ENCODE measurements at regions not wholly inside any gene's neighbourhood (a gene's known extent, or its start where the extent isn't known, plus 50 kb on each side); places are given as distances from the start of the nearest gene placed in this dataset.

DNA sequence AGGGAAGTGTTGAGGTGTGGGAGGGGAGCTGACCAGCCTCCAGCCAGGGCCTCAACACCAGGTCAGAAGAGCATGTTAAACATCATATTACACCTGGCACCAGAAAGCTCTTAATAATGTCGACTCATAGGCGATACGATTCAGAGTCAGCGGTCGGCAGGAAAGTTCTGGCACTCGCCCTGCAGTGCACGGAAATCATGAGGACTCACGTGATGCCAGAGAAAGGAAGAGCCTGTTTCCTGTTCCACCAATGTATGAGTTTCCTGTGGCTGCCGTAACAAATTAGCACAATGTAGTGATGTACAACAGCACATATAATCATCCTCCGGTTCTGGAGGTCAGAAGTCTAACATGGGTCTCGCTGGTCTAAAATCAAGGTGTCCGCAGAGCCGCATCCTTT, 198.8 kb downstream of the BARX2 start:
- TF ChIP-seq, protein P1, sequence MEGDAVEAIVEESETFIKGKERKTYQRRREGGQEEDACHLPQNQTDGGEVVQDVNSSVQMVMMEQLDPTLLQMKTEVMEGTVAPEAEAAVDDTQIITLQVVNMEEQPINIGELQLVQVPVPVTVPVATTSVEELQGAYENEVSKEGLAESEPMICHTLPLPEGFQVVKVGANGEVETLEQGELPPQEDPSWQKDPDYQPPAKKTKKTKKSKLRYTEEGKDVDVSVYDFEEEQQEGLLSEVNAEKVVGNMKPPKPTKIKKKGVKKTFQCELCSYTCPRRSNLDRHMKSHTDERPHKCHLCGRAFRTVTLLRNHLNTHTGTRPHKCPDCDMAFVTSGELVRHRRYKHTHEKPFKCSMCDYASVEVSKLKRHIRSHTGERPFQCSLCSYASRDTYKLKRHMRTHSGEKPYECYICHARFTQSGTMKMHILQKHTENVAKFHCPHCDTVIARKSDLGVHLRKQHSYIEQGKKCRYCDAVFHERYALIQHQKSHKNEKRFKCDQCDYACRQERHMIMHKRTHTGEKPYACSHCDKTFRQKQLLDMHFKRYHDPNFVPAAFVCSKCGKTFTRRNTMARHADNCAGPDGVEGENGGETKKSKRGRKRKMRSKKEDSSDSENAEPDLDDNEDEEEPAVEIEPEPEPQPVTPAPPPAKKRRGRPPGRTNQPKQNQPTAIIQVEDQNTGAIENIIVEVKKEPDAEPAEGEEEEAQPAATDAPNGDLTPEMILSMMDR (IDR thresholded peaks at IDR 0.05; ENCODE audit: insufficient read depth, low read length, poor library complexity, severe bottlenecking) = no peak
- TF ChIP-seq EZH2phosphoT487 (conservative IDR thresholded peaks at IDR 0.05; ENCODE audit: low read length) = no peak

Data from SU-DHL-6 (cell line).